ENCODE measurements at regions not wholly inside any gene's neighbourhood (a gene's known extent, or its start where the extent isn't known, plus 50 kb on each side); places are given as distances from the start of the nearest gene placed in this dataset.
"Not testable (repeated sequence)": the region's sequence is repeated elsewhere in the genome, so short reads cannot be mapped to it uniquely, and the experiment has no call there.

DNA sequence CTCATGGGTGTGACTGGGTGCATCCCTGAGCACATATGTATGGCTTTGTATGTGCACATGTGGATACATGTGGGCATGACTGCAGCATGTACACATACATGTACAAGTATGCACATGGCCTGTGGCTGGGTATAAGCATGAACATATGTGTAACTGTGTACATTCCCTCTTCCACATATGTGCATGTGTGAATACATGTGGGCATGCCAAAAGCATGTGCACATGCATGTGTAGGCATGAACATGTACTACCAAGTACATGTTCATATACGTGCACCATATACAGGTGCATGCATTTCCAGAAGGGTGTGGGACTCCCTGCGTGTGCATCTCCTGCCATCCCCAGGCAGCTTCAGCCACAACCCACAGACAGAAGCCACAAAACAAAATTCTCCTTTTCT is 208.2 kb downstream of the MN1 start:
- DNase-seq, result no peak

- no peak for DNase-seq
Observed at GRCh38 chr22:27594020-27594419, 207.5 kb downstream of the MN1 start.

GRCh38 chr22:27594474-27595134 is 207.0 kb downstream of the MN1 start:
- DNase-seq, result no peak

DNA sequence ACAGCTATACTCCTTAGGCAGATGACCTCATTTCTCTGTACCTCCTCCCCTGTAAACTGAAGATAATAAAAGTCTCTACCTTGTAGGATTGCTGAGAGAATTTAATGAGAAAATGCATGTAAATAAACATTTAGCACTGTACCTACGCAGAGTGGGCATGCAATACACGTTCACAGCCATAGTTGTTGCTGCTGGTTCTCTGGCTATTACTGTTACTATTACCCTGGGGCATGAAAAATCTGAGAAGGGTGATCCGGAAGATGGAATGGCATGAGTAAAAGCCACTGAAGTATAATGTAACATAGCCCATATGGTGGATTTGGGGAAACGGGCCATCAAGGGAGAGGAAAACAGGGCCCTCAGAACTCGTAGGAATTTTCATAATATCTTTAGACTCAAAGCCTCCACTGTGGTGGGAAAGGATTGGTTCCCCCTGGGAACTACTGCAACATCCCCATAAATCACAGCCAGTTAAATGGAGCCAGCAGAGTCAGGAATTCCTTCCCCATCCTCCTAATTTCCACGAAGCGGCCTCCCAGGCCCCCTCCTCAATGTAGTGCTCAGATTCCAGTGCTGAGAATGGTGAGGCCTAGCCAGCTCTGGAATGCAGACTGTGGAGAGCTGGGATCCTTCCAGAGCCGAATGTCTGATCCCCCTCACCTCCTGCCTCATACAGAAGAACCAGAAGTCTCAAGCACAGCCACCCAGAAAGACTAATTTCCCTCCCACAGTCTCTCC is 205.3 kb downstream of the MN1 start:
- no peak for DNase-seq

DNA sequence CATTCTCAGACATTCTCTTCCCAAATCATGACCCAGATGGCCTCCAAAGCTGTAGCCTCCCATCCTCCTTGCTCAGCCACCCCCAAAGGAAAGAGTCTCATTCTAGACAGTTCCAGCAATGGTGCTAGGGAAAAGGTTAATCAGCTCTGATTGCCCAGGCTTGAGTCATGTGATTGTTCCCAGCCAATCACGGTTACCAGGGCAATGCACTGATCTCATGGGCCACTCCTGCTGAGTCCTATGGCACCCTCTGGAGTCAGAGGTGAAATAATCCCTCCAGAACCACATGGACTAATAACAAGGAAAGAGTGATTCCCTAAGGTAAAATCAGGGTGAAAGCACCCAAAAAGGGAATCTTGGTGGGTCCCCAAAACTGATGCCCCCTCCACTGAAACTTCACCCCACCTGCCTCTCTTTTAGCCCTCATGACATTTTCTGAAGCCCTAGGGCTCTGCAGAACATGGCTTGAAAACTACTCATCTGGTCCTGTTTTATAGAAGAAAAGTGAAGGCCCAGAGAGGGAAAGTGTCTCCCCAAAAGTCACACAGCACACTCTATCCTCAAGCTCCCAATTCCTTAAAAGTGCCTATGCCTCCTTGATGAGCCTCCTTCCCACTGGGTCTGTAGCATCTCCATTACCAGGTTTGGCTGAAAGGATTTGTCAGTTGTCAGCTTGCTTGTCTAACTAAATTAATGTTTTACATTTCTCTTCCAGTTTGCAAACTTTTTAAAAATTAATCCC is 203.7 kb downstream of the MN1 start:
- DNase-seq, result no peak

DNA sequence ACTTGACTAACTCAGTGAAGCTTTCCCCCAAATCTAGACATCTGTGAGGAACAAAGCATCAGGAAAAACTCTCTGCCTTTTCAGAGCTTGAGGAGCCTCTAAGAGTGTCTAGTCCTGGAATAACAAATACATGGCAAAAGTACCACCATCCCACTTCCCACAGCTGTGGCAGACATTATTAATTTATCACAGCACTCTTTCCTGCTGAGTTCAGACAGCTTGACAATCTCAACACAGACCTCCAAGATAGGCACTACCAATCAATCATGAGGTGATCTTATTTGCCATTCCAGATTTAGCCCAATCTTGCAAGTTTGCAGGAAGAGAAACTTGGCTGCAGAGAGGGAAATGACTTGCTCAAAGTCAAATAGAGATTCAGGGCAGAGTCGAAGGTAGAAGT is 202.8 kb downstream of the MN1 start:
- DNase-seq, result no peak

DNA sequence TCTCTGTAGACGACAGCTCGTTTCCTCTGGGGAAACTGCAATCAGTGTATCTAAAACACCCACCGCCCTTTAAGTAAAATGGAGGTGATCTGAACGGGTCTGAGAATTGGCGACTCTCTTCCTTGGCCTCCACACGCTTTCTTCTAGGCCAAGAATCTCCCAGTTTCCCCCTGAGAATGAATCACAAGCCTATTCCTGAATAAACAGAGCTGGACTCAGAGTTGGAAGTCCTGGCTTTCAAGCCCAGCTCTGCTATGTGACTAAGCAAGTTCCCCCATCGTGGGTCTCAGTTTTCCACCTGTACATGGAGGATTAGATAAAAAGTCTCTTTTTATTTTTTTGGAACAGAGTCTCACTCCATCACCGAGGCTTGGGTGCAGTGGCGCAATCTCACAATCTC is 200.4 kb downstream of the MN1 start:
- no peak for DNase-seq

GRCh38 chr22:27602390-27602789 is 199.2 kb downstream of the MN1 start:
- DNase-seq, result no peak

GRCh38 chr22:27603111-27603799 is 198.3 kb downstream of the MN1 start:
- no peak for DNase-seq

DNA sequence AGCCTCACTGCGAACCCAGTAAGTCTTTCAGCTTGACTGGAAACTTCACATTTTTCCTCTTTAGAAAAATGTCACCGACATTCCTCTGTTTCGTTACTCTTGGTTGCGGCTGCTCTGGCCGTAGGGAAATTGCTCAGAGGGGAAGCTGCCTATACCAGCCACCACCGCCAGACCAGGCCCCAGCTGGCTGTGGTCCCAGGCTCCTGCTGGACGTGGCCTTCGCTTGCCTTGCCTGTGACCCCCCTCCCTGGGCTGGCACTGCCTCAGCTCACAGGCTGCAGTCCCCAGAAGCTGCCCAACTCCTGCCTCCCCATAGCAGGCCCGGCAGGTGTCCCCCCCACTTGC is 197.8 kb downstream of the MN1 start:
- no peak for DNase-seq

DNA sequence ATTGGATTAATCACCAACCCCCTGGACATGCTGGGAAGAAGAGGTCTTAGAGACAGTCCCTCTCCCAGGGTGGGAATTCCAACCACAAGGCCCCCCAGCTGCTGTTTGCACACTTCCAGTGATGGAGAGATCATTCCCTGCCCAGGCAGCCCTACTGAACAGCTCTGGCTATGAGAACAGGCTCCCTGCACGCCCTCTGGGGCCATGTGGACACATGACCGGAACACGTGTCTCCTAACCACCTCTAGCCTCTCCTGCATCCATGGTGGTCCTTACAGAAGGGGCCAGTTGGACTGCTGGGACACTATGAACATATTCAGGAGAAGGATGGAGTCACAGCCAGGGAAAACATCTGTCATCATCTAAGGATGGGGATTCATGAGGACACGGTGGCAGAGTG is 196.2 kb downstream of the MN1 start:
- DNase-seq, result no peak

GRCh38 chr22:27607750-27608149 is 193.8 kb downstream of the MN1 start:
- not testable (repeated sequence) for DNase-seq

DNA sequence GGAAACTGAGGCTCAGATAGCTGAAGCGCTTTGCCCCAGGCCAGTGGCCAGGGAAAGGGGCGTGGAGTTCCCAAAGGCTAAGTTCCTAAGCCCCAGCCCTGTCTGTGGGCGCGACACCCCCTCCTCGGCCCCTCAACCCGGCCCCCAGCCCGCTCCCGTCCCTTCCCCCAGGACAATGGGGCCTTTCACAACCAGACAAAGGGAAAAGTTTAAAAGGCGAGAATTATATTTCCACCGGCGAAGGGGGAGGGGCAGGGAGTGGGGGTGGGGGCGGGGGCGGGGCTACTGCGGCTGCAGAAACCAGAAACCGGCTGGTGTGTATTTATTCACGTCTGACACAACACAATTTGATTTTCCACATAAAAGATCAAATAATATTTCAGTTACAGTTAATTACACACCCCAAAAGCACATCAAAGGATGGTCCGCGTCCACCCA is 192.1 kb downstream of the MN1 start:
- no peak for DNase-seq

GRCh38 chr22:27610164-27610563 is 191.4 kb downstream of the MN1 start:
- DNase-seq, result not testable (repeated sequence)

DNA sequence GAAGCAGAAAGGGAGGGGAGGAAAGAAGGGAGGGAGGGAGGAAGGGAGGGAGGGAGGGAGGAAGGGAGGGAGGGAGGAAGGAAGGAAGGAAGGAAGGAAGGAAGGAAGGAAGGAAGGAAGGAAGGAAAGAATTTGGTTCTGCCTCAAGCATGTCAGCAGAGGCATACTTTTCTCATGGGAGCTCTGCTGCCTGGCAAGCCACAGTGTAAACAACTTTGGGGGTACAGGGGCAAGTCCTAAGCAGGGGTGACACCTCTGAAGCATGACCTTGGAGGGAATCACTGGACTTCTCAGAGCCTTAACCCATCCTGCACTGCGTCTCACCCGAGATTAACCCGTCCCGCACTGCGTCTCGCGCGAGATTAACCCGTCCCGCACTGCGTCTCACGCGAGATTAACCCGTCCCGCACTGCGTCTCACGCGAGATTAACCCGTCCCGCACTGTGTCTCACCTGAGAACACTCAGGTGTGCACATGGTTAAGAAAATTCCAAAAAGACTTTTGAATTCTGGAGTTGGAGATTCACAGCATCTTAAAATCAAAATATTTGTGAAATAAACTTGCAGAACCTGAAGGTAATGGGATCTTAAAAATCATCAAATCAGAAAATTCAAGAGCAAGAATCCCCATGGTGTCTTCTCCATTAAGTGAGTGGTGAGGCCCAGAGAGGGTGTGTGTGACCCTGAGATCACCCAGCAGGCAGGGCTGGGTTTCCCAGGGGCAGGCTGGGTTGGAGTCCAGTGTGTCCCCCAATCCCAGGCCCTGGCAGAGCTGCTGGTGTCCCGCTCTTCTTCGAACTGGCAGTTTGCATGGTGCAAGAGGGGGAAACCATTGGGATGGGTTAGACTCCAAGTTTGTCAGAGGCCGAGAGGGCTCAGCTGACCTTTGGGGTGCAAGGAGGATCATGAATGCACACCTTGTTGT is 190.4 kb downstream of the MN1 start:
- no peak for DNase-seq

GRCh38 chr22:27612115-27612514 is 189.4 kb downstream of the MN1 start:
- DNase-seq, result no peak

- DNase-seq, result no peak
Observed at GRCh38 chr22:27613099-27614005, 188.2 kb downstream of the MN1 start.

GRCh38 chr22:27614006-27614649 is 187.4 kb downstream of the MN1 start:
- DNase-seq, result no peak

DNA sequence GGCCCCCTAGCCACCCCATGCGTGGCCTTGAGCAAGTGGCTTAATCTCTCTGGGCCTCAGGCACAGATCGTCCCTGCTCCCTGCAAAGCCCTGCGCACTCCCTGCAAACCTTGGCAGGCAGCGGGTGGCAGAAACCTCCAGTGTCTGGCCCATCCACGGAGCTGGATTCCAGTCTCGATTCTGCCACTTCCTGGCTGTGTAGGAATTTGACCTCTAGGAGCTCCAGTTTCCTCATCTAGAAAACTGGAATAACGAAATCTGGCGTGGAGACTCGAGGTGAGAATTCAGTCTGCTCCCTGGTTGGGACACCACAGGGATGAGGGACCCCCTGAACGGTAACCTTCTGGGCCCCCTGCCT is 186.9 kb downstream of the MN1 start:
- DNase-seq, result no peak

- DNase-seq, result no peak
Observed at GRCh38 chr22:27615408-27615807, 186.1 kb downstream of the MN1 start.

GRCh38 chr22:27616033-27616432 is 185.5 kb downstream of the MN1 start:
- no peak for DNase-seq

All from CD4-positive, alpha-beta T cell treated with Interleukin-17A for 1 hour (primary cell).